Aorta (tissue), 5 donors: ENCODE measurements at regions not wholly inside any gene's neighbourhood (a gene's known extent, or its start where the extent isn't known, plus 50 kb on each side); places are given as distances from the start of the nearest gene placed in this dataset.

Experiments used
- ATAC-seq: fragments of 200-7000 bp; cut with Tn5 transposase; one replicate; pipeline ENCODE4 v1.9.1; 2022; ENCODE audit warnings: moderate library complexity; ENCODE audit not compliant: low FRiP score
- DNase-seq, 2 donors: peaks; one replicate each; pipeline ENCODE4 v3.0.0-alpha.2; 2020
- H3K27ac ChIP-seq, 2 donors: one replicate each; pipeline ENCODE4 v1.5.1; 2013; ENCODE audit warnings: low read length in 2 of 2, mild to moderate bottlenecking in 2 of 2, moderate library complexity in 2 of 2, control low read depth in 1 of 2, inconsistent platforms in 1 of 2, low read depth in 1 of 2
- H3K27me3 ChIP-seq, 2 donors: one replicate each; pipeline ENCODE4 v1.6.1; 2013; ENCODE audit warnings: control low read depth in 1 of 2, low read length in 1 of 2, mild to moderate bottlenecking in 1 of 2, moderate library complexity in 1 of 2; ENCODE audit not compliant: insufficient read depth in 2 of 2, control insufficient read depth in 1 of 2
- H3K36me3 ChIP-seq, 2 donors: one replicate each; pipeline ENCODE4 v1.6.1; 2013; ENCODE audit warnings: control low read depth in 1 of 2, low read length in 1 of 2, mild to moderate bottlenecking in 1 of 2; ENCODE audit not compliant: insufficient read depth in 2 of 2, control insufficient read depth in 1 of 2
- H3K4me1 ChIP-seq, 2 donors: one replicate each; pipeline ENCODE4 v1.6.1; 2013; ENCODE audit warnings: low read length in 2 of 2, control low read depth in 1 of 2, mild to moderate bottlenecking in 1 of 2, moderate library complexity in 1 of 2; ENCODE audit not compliant: insufficient read depth in 2 of 2, control insufficient read depth in 1 of 2
- H3K4me3 ChIP-seq, 2 donors: one replicate each; pipeline ENCODE4 v1.5.1; 2013; ENCODE audit warnings: low read length in 2 of 2, control low read depth in 1 of 2, mild to moderate bottlenecking in 1 of 2
- H3K9me3 ChIP-seq: one replicate; pipeline ENCODE4 v1.6.1; 2013; ENCODE audit warnings: mild to moderate bottlenecking, low read length; ENCODE audit not compliant: control insufficient read depth
- WGBS, 2 donors: extraction: QIAGEN DNeasy Blood & Tissue Kit; methylation state at CpG; one replicate each; pipeline ENCODE4 v1.1.7; 2013; 5-methylcytosine and 5-hydroxymethylcytosine counted together
- intact Hi-C, 2 donors: fragments of 100-400 bp; cut with DNase I; formaldehyde crosslinking; loops; one replicate each; pipeline versions ENCODE4 v1.14.2 to v1.15.0; 2022
- donor health status: healthy with polysubstance abuse.
- donor health status: Bipolar disorder and iron deficiency.
- donor health status: DM: no; HTN: no; CAD: no.
- donor health status: DM: no; HTN: no; CAD: no.
- donor health status: DM: yes; HTN: yes; CAD: no.

GRCh38 chr10:33117230-33117629 lies 159.2 kb upstream of the ITGB1 start:
- Histone ChIP-seq H3K27ac (no peak overlapping the region), H3K9me3 (no peaks in the 10 kb centered on the region), H3K4me1 (no peaks in the 10 kb centered on the region), H3K36me3 (no peaks in the 10 kb centered on the region), H3K27me3 (no peaks in the 10 kb centered on the region), H3K4me3 (no peak overlapping the region)
- no peak for ATAC-seq
- no peak for DNase-seq
- intact Hi-C loops = no loop called here
- WGBS, 2 donors = 91 to 93% methylated on average over 6 of the region's 6 CpGs

GRCh38 chr10:33115738-33116719 lies 158.0 kb upstream of the ITGB1 start:
- DNase-seq = peak in 1 of 2 donors; percentile 49
- intact Hi-C loops = no loop called here
- no peak overlapping the region for H3K4me3 ChIP-seq
- no peak overlapping the region for H3K27ac ChIP-seq
- no peaks in the 10 kb centered on the region for H3K36me3 ChIP-seq
- no peaks in the 10 kb centered on the region for H3K4me1 ChIP-seq
- no peaks in the 10 kb centered on the region for H3K9me3 ChIP-seq
- ATAC-seq = peak; percentile 76
- WGBS, 2 donors = 83 to 86% methylated on average over 20 of the region's 20 CpGs
- no peaks in the 10 kb centered on the region for H3K27me3 ChIP-seq

- DNase-seq (no peak), ATAC-seq (no peak)
- WGBS, 2 donors = 81 to 89% methylated on average over 5 of the region's 5 CpGs
- H3K9me3 ChIP-seq = no peaks in the 10 kb centered on the region
- H3K27me3 ChIP-seq = no peaks in the 10 kb centered on the region
- no peak overlapping the region for H3K27ac ChIP-seq
- intact Hi-C loops = no loop called here
- H3K4me3 ChIP-seq = no peak overlapping the region
- H3K4me1 ChIP-seq = no peaks in the 10 kb centered on the region
- H3K36me3 ChIP-seq = no peaks in the 10 kb centered on the region
Observed at GRCh38 chr10:33114451-33114952, 156.5 kb upstream of the ITGB1 start.

- H3K4me1 ChIP-seq = no peaks in the 10 kb centered on the region
- no peak for DNase-seq
- H3K9me3 ChIP-seq = no peaks in the 10 kb centered on the region
- no peak for ATAC-seq
- WGBS, 2 donors = 20 to 43% methylated on average over 5 of the region's 5 CpGs
- intact Hi-C loops = no loop called here
- H3K27ac ChIP-seq = no peak overlapping the region
- H3K4me3 ChIP-seq = no peak overlapping the region
- no peaks in the 10 kb centered on the region for H3K36me3 ChIP-seq
- no peaks in the 10 kb centered on the region for H3K27me3 ChIP-seq
Observed at GRCh38 chr10:33113466-33113865, 155.4 kb upstream of the ITGB1 start.

GRCh38 chr10:33112831-33113455 lies 154.9 kb upstream of the ITGB1 start:
- no peak for ATAC-seq
- intact Hi-C loops = no loop called here
- no peak for DNase-seq
- no peaks in the 10 kb centered on the region for H3K27me3 ChIP-seq
- no peak overlapping the region for H3K27ac ChIP-seq
- 64 to 68% methylated on average over 2 of the region's 2 CpGs for whole genome bisulfite sequencing, 2 donors
- H3K4me3 ChIP-seq = no peak overlapping the region
- no peaks in the 10 kb centered on the region for H3K4me1 ChIP-seq
- H3K9me3 ChIP-seq = no peaks in the 10 kb centered on the region
- H3K36me3 ChIP-seq = no peaks in the 10 kb centered on the region

GRCh38 chr10:33111488-33112051 lies 153.5 kb upstream of the ITGB1 start:
- Histone ChIP-seq H3K4me3 (no peak overlapping the region), H3K9me3 (no peaks in the 10 kb centered on the region), H3K27ac (no peak overlapping the region), H3K36me3 (no peaks in the 10 kb centered on the region), H3K27me3 (no peaks in the 10 kb centered on the region), H3K4me1 (no peaks in the 10 kb centered on the region)
- ATAC-seq = no peak
- no peak for DNase-seq
- intact Hi-C loops = no loop called here
- WGBS, 2 donors = 97 to 98% methylated on average over 7 of the region's 7 CpGs

GRCh38 chr10:33109788-33110469 lies 151.9 kb upstream of the ITGB1 start:
- 90 to 92% methylated on average over 7 of the region's 7 CpGs for WGBS, 2 donors

GRCh38 chr10:33109384-33109783 lies 151.4 kb upstream of the ITGB1 start:
- Histone ChIP-seq H3K4me1 (no peaks in the 10 kb centered on the region), H3K4me3 (no peak overlapping the region), H3K27me3 (no peaks in the 10 kb centered on the region), H3K27ac (no peak overlapping the region), H3K9me3 (no peaks in the 10 kb centered on the region), H3K36me3 (no peaks in the 10 kb centered on the region)
- 59 to 65% methylated on average over 4 of the region's 4 CpGs for WGBS, 2 donors
- DNase-seq (no peak), ATAC-seq (no peak)
- intact Hi-C loops = no loop called here

More at GRCh38 chr10:33109788-33110469, 151.9 kb upstream of the ITGB1 start:
- DNase-seq (no peak), ATAC-seq (no peak)
- no peaks in the 10 kb centered on the region for H3K27me3 ChIP-seq
- no peaks in the 10 kb centered on the region for H3K4me1 ChIP-seq
- no peaks in the 10 kb centered on the region for H3K9me3 ChIP-seq
- H3K4me3 ChIP-seq = no peak overlapping the region
- no peaks in the 10 kb centered on the region for H3K36me3 ChIP-seq
- intact Hi-C loops = no loop called here
- H3K27ac ChIP-seq = no peak overlapping the region
